GM23338 (cell line): ENCODE measurements at regions not wholly inside any gene's neighbourhood (a gene's known extent, or its start where the extent isn't known, plus 50 kb on each side); places are given as distances from the start of the nearest gene placed in this dataset.

ENCODE experiments used
- CREB1 ChIP-seq: fragments of 250-450 bp; sonication (Bioruptor Pico); IDR thresholded peaks from 2 replicates; pipeline ENCODE4 v1.5.0; 2020; ENCODE audit warnings: low read depth, mild to moderate bottlenecking, moderate library complexity
- CTCF ChIP-seq, 2 experiments: fragments of 200-600 bp in 1 of 2; sonication (generic) in 1 of 2; conservative IDR thresholded peaks; 2 replicates each; pipeline versions ENCODE4 v1.5.1 to v1.6.1; 2016 to 2017; ENCODE audit warnings: antibody characterized with exemption in 2 of 2, low read depth in 2 of 2, mild to moderate bottlenecking in 2 of 2, moderate library complexity in 1 of 2
- EZH2 ChIP-seq: fragments of 200-600 bp; sonication (generic); IDR thresholded peaks from one replicate; pipeline ENCODE4 v1.8.0; 2017; ENCODE audit warnings: antibody characterized with exemption, mild to moderate bottlenecking, low read depth; ENCODE audit not compliant: unreplicated experiment
- EZH2phosphoT487 ChIP-seq: fragments of 200-600 bp; sonication (generic); IDR thresholded peaks from one replicate; pipeline ENCODE4 v1.8.1; 2018; ENCODE audit warnings: antibody characterized with exemption; ENCODE audit not compliant: unreplicated experiment
- JUNB ChIP-seq: IDR thresholded peaks from one replicate; pipeline ENCODE4 v1.6.1; 2016; ENCODE audit warnings: antibody characterized with exemption; ENCODE audit not compliant: unreplicated experiment
- NANOG ChIP-seq: IDR thresholded peaks from 2 replicates; pipeline ENCODE4 v1.6.1; 2016; ENCODE audit warnings: antibody characterized with exemption, borderline replicate concordance
- POLR2AphosphoS5 ChIP-seq: IDR thresholded peaks from 2 replicates; pipeline ENCODE4 v1.6.1; 2016; ENCODE audit warnings: antibody characterized with exemption, low read depth
- STAT1 ChIP-seq: IDR thresholded peaks from one replicate; pipeline ENCODE4 v1.6.1; 2016; ENCODE audit warnings: antibody characterized with exemption; ENCODE audit not compliant: unreplicated experiment
- ZNF114 ChIP-seq: fragments of 250-450 bp; sonication (Bioruptor Pico); IDR thresholded peaks from 2 replicates; pipeline ENCODE4 v1.5.0; 2020; ENCODE audit warnings: mild to moderate bottlenecking, moderate library complexity
- ZNF331 ChIP-seq: fragments of 250-450 bp; sonication (Bioruptor Pico); IDR thresholded peaks from 2 replicates; pipeline ENCODE4 v1.5.0; 2020; ENCODE audit warnings: low read depth, mild to moderate bottlenecking, moderate library complexity
- TF ChIP-seq, protein P1 (sequence below): IDR thresholded peaks from one replicate; pipeline ENCODE4 v1.6.1; 2018; ENCODE audit warnings: antibody characterized with exemption; ENCODE audit not compliant: unreplicated experiment
- TF ChIP-seq, protein P2 (sequence below): IDR thresholded peaks from 2 replicates; pipeline ENCODE4 v1.6.1; 2016; ENCODE audit warnings: antibody characterized with exemption
- TF ChIP-seq, protein P3 (sequence below): fragments of 250-450 bp; sonication (Bioruptor Pico); IDR thresholded peaks from 2 replicates; pipeline ENCODE4 v1.5.0; 2020; ENCODE audit warnings: mild to moderate bottlenecking, moderate library complexity

DNA sequence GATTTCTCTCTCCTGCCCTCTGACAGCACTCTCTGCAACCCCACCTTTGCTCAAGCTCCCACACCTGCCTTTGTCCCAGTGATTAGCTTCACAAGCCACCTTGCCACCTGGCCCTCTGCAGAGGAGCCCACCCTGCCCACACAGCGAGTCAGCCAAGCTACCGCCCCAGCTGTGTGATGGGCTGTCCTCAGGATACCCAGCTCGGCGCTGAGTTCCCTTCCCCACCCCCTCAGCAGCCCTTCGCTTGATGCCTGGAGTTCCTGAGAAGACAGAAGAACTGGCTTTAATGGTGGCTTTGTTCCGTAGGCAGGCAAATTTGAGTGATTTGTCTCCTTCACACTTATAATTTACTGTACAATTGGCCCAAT lies 266.4 kb downstream of the CBLN1 start:
- TF ChIP-seq CTCF (conservative IDR thresholded peaks at IDR 0.05; ENCODE audit: low read depth in 2 of 2) (no peak), EZH2 (no peak), ZNF331 (CRISPR knock-in tag) (no peak), CREB1 (no peak), EZH2phosphoT487 (no peak), ZNF114 (CRISPR knock-in tag) (no peak), JUNB (no peak), POLR2AphosphoS5 (no peak), NANOG (no peak), STAT1 (no peak)
- TF ChIP-seq, protein P1, sequence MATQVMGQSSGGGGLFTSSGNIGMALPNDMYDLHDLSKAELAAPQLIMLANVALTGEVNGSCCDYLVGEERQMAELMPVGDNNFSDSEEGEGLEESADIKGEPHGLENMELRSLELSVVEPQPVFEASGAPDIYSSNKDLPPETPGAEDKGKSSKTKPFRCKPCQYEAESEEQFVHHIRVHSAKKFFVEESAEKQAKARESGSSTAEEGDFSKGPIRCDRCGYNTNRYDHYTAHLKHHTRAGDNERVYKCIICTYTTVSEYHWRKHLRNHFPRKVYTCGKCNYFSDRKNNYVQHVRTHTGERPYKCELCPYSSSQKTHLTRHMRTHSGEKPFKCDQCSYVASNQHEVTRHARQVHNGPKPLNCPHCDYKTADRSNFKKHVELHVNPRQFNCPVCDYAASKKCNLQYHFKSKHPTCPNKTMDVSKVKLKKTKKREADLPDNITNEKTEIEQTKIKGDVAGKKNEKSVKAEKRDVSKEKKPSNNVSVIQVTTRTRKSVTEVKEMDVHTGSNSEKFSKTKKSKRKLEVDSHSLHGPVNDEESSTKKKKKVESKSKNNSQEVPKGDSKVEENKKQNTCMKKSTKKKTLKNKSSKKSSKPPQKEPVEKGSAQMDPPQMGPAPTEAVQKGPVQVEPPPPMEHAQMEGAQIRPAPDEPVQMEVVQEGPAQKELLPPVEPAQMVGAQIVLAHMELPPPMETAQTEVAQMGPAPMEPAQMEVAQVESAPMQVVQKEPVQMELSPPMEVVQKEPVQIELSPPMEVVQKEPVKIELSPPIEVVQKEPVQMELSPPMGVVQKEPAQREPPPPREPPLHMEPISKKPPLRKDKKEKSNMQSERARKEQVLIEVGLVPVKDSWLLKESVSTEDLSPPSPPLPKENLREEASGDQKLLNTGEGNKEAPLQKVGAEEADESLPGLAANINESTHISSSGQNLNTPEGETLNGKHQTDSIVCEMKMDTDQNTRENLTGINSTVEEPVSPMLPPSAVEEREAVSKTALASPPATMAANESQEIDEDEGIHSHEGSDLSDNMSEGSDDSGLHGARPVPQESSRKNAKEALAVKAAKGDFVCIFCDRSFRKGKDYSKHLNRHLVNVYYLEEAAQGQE, result no peak
- TF ChIP-seq, protein P2, sequence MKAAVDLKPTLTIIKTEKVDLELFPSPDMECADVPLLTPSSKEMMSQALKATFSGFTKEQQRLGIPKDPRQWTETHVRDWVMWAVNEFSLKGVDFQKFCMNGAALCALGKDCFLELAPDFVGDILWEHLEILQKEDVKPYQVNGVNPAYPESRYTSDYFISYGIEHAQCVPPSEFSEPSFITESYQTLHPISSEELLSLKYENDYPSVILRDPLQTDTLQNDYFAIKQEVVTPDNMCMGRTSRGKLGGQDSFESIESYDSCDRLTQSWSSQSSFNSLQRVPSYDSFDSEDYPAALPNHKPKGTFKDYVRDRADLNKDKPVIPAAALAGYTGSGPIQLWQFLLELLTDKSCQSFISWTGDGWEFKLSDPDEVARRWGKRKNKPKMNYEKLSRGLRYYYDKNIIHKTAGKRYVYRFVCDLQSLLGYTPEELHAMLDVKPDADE, result no peak
- TF ChIP-seq, protein P3, sequence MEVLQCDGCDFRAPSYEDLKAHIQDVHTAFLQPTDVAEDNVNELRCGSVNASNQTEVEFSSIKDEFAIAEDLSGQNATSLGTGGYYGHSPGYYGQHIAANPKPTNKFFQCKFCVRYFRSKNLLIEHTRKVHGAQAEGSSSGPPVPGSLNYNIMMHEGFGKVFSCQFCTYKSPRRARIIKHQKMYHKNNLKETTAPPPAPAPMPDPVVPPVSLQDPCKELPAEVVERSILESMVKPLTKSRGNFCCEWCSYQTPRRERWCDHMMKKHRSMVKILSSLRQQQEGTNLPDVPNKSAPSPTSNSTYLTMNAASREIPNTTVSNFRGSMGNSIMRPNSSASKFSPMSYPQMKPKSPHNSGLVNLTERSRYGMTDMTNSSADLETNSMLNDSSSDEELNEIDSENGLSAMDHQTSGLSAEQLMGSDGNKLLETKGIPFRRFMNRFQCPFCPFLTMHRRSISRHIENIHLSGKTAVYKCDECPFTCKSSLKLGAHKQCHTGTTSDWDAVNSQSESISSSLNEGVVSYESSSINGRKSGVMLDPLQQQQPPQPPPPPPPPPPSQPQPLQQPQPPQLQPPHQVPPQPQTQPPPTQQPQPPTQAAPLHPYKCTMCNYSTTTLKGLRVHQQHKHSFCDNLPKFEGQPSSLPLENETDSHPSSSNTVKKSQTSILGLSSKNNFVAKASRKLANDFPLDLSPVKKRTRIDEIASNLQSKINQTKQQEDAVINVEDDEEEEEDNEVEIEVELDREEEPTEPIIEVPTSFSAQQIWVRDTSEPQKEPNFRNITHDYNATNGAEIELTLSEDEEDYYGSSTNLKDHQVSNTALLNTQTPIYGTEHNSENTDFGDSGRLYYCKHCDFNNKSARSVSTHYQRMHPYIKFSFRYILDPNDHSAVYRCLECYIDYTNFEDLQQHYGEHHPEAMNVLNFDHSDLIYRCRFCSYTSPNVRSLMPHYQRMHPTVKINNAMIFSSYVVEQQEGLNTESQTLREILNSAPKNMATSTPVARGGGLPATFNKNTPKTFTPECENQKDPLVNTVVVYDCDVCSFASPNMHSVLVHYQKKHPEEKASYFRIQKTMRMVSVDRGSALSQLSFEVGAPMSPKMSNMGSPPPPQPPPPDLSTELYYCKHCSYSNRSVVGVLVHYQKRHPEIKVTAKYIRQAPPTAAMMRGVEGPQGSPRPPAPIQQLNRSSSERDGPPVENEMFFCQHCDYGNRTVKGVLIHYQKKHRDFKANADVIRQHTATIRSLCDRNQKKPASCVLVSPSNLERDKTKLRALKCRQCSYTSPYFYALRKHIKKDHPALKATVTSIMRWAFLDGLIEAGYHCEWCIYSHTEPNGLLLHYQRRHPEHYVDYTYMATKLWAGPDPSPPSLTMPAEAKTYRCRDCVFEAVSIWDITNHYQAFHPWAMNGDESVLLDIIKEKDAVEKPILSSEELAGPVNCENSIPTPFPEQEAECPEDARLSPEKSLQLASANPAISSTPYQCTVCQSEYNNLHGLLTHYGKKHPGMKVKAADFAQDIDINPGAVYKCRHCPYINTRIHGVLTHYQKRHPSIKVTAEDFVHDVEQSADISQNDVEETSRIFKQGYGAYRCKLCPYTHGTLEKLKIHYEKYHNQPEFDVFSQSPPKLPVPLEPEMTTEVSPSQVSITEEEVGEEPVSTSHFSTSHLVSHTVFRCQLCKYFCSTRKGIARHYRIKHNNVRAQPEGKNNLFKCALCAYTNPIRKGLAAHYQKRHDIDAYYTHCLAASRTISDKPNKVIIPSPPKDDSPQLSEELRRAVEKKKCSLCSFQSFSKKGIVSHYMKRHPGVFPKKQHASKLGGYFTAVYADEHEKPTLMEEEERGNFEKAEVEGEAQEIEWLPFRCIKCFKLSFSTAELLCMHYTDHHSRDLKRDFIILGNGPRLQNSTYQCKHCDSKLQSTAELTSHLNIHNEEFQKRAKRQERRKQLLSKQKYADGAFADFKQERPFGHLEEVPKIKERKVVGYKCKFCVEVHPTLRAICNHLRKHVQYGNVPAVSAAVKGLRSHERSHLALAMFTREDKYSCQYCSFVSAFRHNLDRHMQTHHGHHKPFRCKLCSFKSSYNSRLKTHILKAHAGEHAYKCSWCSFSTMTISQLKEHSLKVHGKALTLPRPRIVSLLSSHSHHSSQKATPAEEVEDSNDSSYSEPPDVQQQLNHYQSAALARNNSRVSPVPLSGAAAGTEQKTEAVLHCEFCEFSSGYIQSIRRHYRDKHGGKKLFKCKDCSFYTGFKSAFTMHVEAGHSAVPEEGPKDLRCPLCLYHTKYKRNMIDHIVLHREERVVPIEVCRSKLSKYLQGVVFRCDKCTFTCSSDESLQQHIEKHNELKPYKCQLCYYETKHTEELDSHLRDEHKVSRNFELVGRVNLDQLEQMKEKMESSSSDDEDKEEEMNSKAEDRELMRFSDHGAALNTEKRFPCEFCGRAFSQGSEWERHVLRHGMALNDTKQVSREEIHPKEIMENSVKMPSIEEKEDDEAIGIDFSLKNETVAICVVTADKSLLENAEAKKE (CRISPR knock-in tag), result no peak
